HAP-1 (cell line): ENCODE measurements at regions not wholly inside any gene's neighbourhood (a gene's known extent, or its start where the extent isn't known, plus 50 kb on each side); places are given as distances from the start of the nearest gene placed in this dataset.

Experiments
- DNase-seq, 2 experiments: peaks; one replicate each; pipeline ENCODE4 v3.0.0-alpha.2; 2016 to 2020; ENCODE audit warnings: low spot score in 2 of 2
- H3K27me3 ChIP-seq: fragments of 250-450 bp; sonication (Bioruptor Pico); 2 replicates; pipeline ENCODE4 v1.5.1; 2020; ENCODE audit warnings: low read depth, mild to moderate bottlenecking, moderate library complexity
- H3K36me3 ChIP-seq: fragments of 250-450 bp; sonication (Bioruptor Pico); replicated peaks from 2 replicates; pipeline ENCODE4 v1.5.1; 2020; ENCODE audit warnings: mild to moderate bottlenecking
- H3K4me1 ChIP-seq: fragments of 250-450 bp; sonication (Bioruptor Pico); 2 replicates; pipeline ENCODE4 v1.5.1; 2020; ENCODE audit warnings: mild to moderate bottlenecking
- H3K4me3 ChIP-seq: fragments of 250-450 bp; sonication (Bioruptor Pico); 2 replicates; pipeline ENCODE4 v1.5.1; 2020; ENCODE audit warnings: mild to moderate bottlenecking, moderate library complexity
- H3K9me3 ChIP-seq: fragments of 250-450 bp; sonication (Bioruptor Pico); 2 replicates; pipeline ENCODE4 v1.5.1; 2020; ENCODE audit warnings: mild to moderate bottlenecking, moderate library complexity
- in situ Hi-C: fragments of 300-500 bp; cut with MboI; formaldehyde crosslinking; loops from 3 replicates; pipeline ENCODE4 v1.14.3; 2020; ENCODE audit warnings: low sequenced_read_pairs, inconsistent platforms, mixed read lengths

GRCh38 chr3:104717828-104718196 is 648.9 kb upstream of the ALCAM start:
- DNase-seq = no peak
- in situ Hi-C loops = no loop called here
- H3K36me3 ChIP-seq = no peaks in the 10 kb centered on the region
- H3K4me1 ChIP-seq = no peaks in the 10 kb centered on the region
- H3K9me3 ChIP-seq = no peaks in the 10 kb centered on the region
- no peak overlapping the region for H3K4me3 ChIP-seq
- no peaks in the 10 kb centered on the region for H3K27me3 ChIP-seq

DNA sequence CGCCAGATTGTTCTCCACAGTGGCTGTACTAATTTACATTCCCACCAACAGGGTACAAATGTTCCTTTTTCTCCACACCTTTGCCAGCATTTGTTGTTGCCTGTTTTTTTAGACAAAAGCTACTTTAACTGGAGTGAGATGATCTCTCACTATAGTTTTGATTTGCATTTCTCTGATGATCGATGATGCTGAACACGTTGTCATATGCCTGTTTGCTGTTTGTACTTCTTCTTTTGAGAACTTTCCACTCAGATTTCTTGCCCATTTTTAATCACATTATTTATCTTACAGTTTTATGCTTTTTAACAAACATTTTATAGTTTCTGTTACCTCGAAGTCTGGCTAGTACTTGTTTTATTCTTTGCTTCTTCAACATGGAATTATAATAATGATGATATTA is 643.7 kb upstream of the ALCAM start:
- DNase-seq = no peak

GRCh38 chr3:104731074-104731473 is 635.6 kb upstream of the ALCAM start:
- in situ Hi-C loops = no loop called here
- no peak for DNase-seq

More for the DNA sequence above, 643.7 kb upstream of the ALCAM start:
- H3K4me3 ChIP-seq = no peak overlapping the region
- H3K9me3 ChIP-seq = no peaks in the 10 kb centered on the region
- in situ Hi-C loops = no loop called here
- H3K4me1 ChIP-seq = no peaks in the 10 kb centered on the region
- H3K27me3 ChIP-seq = no peaks in the 10 kb centered on the region
- no peaks in the 10 kb centered on the region for H3K36me3 ChIP-seq

DNA sequence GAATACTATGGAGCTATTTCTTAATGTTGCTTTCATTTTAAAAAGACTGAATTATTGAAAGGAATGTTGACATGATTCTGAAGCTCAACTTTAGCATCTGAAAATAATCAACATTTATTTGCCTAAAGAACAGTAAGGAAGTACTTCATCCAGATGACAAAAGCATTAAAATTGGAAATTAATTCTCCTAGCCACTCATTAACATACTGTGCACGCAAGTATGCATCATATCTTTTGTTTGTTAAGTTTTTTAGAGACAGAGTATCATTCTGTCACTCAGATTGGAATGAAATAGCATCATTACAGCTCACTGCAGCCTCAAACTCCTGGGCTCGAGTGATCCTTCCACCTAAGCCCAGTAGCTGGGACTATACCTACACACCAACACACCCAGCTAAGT is 632.1 kb upstream of the ALCAM start:
- no peak for DNase-seq
- H3K27me3 ChIP-seq = no peaks in the 10 kb centered on the region
- no peaks in the 10 kb centered on the region for H3K36me3 ChIP-seq
- no peak overlapping the region for H3K4me3 ChIP-seq
- in situ Hi-C loops = no loop called here
- H3K9me3 ChIP-seq = no peaks in the 10 kb centered on the region
- H3K4me1 ChIP-seq = no peaks in the 10 kb centered on the region

More at GRCh38 chr3:104731074-104731473, 635.6 kb upstream of the ALCAM start:
- Histone ChIP-seq H3K4me3 (no peak overlapping the region), H3K4me1 (no peaks in the 10 kb centered on the region), H3K27me3 (no peaks in the 10 kb centered on the region), H3K36me3 (no peaks in the 10 kb centered on the region), H3K9me3 (no peaks in the 10 kb centered on the region)

- DNase-seq = no peak
- Histone ChIP-seq H3K36me3 (no peaks in the 10 kb centered on the region), H3K4me3 (no peak overlapping the region), H3K4me1 (no peaks in the 10 kb centered on the region), H3K9me3 (no peaks in the 10 kb centered on the region), H3K27me3 (no peaks in the 10 kb centered on the region)
- in situ Hi-C loops = no loop called here
Observed at GRCh38 chr3:104735691-104736090, 631.0 kb upstream of the ALCAM start.

GRCh38 chr3:104738271-104738670 is 628.4 kb upstream of the ALCAM start:
- Histone ChIP-seq H3K4me3 (no peak overlapping the region), H3K9me3 (no peaks in the 10 kb centered on the region), H3K4me1 (no peaks in the 10 kb centered on the region), H3K36me3 (no peaks in the 10 kb centered on the region), H3K27me3 (no peaks in the 10 kb centered on the region)
- DNase-seq = no peak
- in situ Hi-C loops = no loop called here

DNA sequence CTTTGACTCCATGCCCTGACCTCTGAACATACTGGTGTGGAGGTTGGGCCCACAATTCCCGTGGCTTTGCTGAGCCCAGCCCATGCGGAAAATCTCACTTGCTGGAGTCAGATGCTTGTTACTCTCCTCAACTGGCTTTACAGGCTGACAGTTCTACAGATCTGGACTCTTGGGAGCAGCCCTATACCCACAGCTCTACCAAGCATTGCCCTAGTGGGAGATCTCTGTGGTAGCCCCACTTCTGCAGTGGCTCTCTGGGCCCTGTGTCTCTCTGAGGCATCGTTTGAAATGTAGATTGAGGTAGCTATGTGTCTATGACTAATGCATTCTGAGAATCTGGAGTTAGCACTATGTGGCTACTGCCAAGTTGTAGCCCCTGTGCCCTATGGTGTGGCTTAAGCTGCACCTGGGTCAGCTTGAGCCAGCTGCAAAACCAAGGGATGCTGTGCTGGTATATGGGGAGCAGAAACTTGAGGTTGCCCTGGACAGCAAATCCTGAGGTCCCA is 625.8 kb upstream of the ALCAM start:
- no peak for DNase-seq
- Histone ChIP-seq H3K4me1 (no peaks in the 10 kb centered on the region), H3K4me3 (no peak overlapping the region), H3K36me3 (no peaks in the 10 kb centered on the region), H3K9me3 (no peaks in the 10 kb centered on the region), H3K27me3 (no peaks in the 10 kb centered on the region)
- in situ Hi-C loops = no loop called here

DNA sequence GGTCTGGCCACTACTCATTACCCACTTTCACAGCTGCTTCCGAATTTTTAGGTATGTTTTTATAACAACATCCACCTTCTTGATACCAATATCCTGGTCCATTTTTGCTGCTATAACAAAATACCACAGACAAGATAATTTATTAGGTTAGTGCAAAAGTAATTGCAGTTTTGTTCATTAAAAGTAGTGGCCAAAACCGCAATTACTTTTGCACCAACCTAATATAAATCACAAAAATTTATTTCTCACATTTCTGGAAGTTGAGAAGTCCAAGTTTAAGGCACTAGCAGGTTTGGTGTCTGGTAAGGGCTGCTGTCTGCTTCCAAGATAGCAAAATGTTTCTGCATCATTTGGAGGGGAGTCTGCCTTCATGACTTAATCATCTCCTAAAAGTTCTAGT is 624.7 kb upstream of the ALCAM start:
- no peak overlapping the region for H3K4me3 ChIP-seq
- DNase-seq = no peak
- H3K27me3 ChIP-seq = no peaks in the 10 kb centered on the region
- in situ Hi-C loops = no loop called here
- no peaks in the 10 kb centered on the region for H3K9me3 ChIP-seq
- no peaks in the 10 kb centered on the region for H3K4me1 ChIP-seq
- no peaks in the 10 kb centered on the region for H3K36me3 ChIP-seq

DNA sequence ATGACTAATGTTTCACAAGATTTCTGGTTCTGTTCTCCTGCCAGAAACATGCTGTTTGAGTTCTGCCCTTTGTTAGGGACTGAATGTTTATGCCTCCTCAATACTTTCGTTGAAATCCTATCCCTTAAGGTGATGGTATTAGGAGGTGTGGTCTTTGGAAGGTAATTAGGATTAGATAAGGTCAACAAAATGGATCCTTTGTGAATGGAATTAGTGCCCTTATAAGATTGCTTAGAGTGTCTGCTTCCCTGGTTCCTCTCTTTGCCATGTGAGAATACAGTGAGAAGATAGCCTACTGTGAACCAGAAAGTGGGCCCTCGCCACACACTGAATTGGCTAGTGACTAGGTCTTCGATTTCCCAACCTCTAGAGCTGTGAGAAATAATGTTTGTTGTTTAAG is 621.4 kb upstream of the ALCAM start:
- no peak overlapping the region for H3K4me3 ChIP-seq
- no peaks in the 10 kb centered on the region for H3K27me3 ChIP-seq
- DNase-seq = no peak
- no peaks in the 10 kb centered on the region for H3K4me1 ChIP-seq
- in situ Hi-C loops = no loop called here
- H3K9me3 ChIP-seq = no peaks in the 10 kb centered on the region
- H3K36me3 ChIP-seq = no peaks in the 10 kb centered on the region

DNA sequence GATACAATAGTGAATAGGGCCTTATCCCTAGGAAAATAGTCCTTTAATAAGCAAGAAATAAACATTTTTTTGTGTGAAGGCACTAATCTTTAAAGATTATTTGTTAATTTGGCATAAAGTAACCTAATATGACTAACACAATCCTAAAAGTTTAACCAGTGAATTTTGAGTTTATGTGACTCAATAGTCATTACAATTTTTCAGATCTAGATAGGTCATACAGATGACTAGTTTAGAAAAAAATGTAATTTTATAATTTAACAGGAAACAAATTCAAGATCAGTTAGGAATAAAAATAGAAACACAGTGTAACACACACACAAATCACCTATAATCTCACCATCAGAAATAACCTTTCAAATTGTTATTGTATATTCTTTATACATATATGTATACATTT is 620.7 kb upstream of the ALCAM start:
- no peak overlapping the region for H3K4me3 ChIP-seq
- no peaks in the 10 kb centered on the region for H3K27me3 ChIP-seq
- in situ Hi-C loops = no loop called here
- H3K36me3 ChIP-seq = no peaks in the 10 kb centered on the region
- no peaks in the 10 kb centered on the region for H3K9me3 ChIP-seq
- DNase-seq = no peak
- no peaks in the 10 kb centered on the region for H3K4me1 ChIP-seq

DNA sequence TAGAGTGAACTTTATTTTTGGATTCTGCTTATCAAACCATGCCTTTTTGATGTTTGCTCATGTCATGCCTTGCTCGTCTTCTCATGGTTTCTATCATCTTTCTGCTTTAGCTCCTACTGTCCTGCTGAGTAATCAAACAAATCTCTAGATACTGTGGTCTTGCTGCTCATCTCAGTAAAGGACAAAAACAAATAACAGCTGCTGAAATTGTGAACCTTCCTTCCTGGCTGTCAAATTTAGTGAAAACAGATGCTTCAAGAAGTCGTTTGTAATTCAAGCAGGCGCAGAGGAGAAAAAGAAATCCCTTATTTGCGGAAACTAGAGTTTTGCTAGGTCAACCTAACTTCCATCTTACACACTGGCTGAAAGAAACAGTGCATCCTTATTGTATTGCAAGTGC is 616.1 kb upstream of the ALCAM start:
- no peaks in the 10 kb centered on the region for H3K9me3 ChIP-seq
- in situ Hi-C loops = no loop called here
- H3K36me3 ChIP-seq = no peaks in the 10 kb centered on the region
- H3K4me3 ChIP-seq = no peak overlapping the region
- no peak for DNase-seq
- no peaks in the 10 kb centered on the region for H3K27me3 ChIP-seq
- no peaks in the 10 kb centered on the region for H3K4me1 ChIP-seq

DNA sequence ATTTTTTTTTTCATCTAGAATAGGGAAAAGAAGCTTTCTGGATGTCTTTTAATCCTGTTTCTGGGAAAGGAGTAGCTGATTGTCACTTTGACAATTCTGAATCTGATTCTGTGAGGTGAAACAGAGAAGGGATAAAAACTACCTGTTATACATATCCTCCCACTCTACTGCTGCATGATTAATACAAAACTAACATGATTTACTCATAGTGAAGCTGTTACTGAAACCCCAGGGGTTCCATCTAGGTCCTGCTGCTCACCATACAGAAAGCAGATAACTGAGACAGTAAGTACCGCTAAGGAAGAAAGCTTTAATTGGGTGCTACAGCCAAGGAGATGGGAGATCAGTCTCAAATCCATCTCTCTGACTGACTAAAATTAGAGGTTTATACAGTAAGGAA is 610.9 kb upstream of the ALCAM start:
- Histone ChIP-seq H3K36me3 (no peaks in the 10 kb centered on the region), H3K4me3 (no peak overlapping the region), H3K4me1 (no peaks in the 10 kb centered on the region), H3K27me3 (no peaks in the 10 kb centered on the region), H3K9me3 (no peaks in the 10 kb centered on the region)
- in situ Hi-C loops = no loop called here
- no peak for DNase-seq

- in situ Hi-C loops = no loop called here
- no peak overlapping the region for H3K4me3 ChIP-seq
- peak in 1 of 2 experiments; percentile 7 for DNase-seq
Observed at GRCh38 chr3:104763007-104763406, 603.7 kb upstream of the ALCAM start.

GRCh38 chr3:104764496-104764895 is 602.2 kb upstream of the ALCAM start:
- in situ Hi-C loops = no loop called here
- DNase-seq = no peak

More at GRCh38 chr3:104763007-104763406, 603.7 kb upstream of the ALCAM start:
- H3K4me1 ChIP-seq = no peaks in the 10 kb centered on the region
- H3K36me3 ChIP-seq = no peaks in the 10 kb centered on the region
- H3K27me3 ChIP-seq = no peaks in the 10 kb centered on the region
- no peaks in the 10 kb centered on the region for H3K9me3 ChIP-seq

GRCh38 chr3:104768886-104769285 is 597.8 kb upstream of the ALCAM start:
- H3K4me3 ChIP-seq = no peak overlapping the region
- no peaks in the 10 kb centered on the region for H3K9me3 ChIP-seq
- in situ Hi-C loops = no loop called here
- H3K36me3 ChIP-seq = no peaks in the 10 kb centered on the region
- no peaks in the 10 kb centered on the region for H3K27me3 ChIP-seq
- no peak for DNase-seq
- no peaks in the 10 kb centered on the region for H3K4me1 ChIP-seq

More at GRCh38 chr3:104764496-104764895, 602.2 kb upstream of the ALCAM start:
- H3K36me3 ChIP-seq = no peaks in the 10 kb centered on the region
- no peaks in the 10 kb centered on the region for H3K9me3 ChIP-seq
- no peaks in the 10 kb centered on the region for H3K27me3 ChIP-seq
- no peak overlapping the region for H3K4me3 ChIP-seq
- H3K4me1 ChIP-seq = no peaks in the 10 kb centered on the region
